Thoracic aorta (tissue), 2 donors: ENCODE measurements at regions not wholly inside any gene's neighbourhood (a gene's known extent, or its start where the extent isn't known, plus 50 kb on each side); places are given as distances from the start of the nearest gene placed in this dataset.
A peak's percentile ranks its signal among the peaks of the same experiment; 100 is the strongest.

Experiments used
- ATAC-seq: fragments of 150-250 bp; one replicate; pipeline ENCODE4 v1.8.0; 2017; ENCODE audit warnings: low read depth; ENCODE audit not compliant: insufficient number of reproducible peaks, low FRiP score
- DNase-seq: peaks from one replicate; pipeline ENCODE4 v3.0.0-alpha.2; 2020; ENCODE audit warnings: low spot score
- H3K27ac ChIP-seq, 2 donors: fragments of 200-600 bp; sonication (generic); 1 replicate in 1 of 2; 2 replicates in 1 of 2; pipeline ENCODE4 v1.5.1; 2016; ENCODE audit warnings: mild to moderate bottlenecking in 2 of 2, moderate library complexity in 2 of 2
- H3K27me3 ChIP-seq: fragments of 200-600 bp; sonication (generic); replicated peaks from 2 replicates; pipeline ENCODE4 v1.6.0; 2016; ENCODE audit warnings: mild to moderate bottlenecking; ENCODE audit not compliant: insufficient read depth
- H3K36me3 ChIP-seq: fragments of 200-600 bp; sonication (generic); one replicate; pipeline ENCODE4 v1.5.1; 2016
- H3K4me1 ChIP-seq, 2 donors: fragments of 200-600 bp; sonication (generic); 1 replicate in 1 of 2; 2 replicates in 1 of 2; pipeline versions ENCODE4 v1.5.1 to v1.6.0; 2016; ENCODE audit warnings: low read depth in 2 of 2, mild to moderate bottlenecking in 1 of 2; ENCODE audit not compliant: control insufficient read depth in 1 of 2
- H3K4me3 ChIP-seq: fragments of 200-600 bp; sonication (generic); 2 replicates; pipeline ENCODE4 v1.5.1; 2016; ENCODE audit warnings: mild to moderate bottlenecking
- H3K9me3 ChIP-seq: fragments of 200-600 bp; sonication (generic); 2 replicates; pipeline ENCODE4 v1.5.1; 2016
- CTCF ChIP-seq: fragments of 200-600 bp; sonication (generic); IDR thresholded peaks from one replicate; pipeline ENCODE4 v1.5.1; 2019; ENCODE audit warnings: antibody characterized with exemption

- no peak for ATAC-seq
- H3K36me3 ChIP-seq = no peaks in the 10 kb centered on the region
- DNase-seq = no peak
Observed at GRCh38 chr22:27636716-27637508, 164.6 kb downstream of the MN1 start.

GRCh38 chr22:27637604-27638003 is 164.0 kb downstream of the MN1 start:
- ATAC-seq = peak; percentile 51

More at GRCh38 chr22:27636716-27637508, 164.6 kb downstream of the MN1 start:
- no peaks in the 10 kb centered on the region for H3K9me3 ChIP-seq
- H3K4me3 ChIP-seq = no peak overlapping the region
- H3K27ac ChIP-seq = no peak overlapping the region
- TF ChIP-seq CTCF = no peak
- no peaks in the 10 kb centered on the region for H3K27me3 ChIP-seq
- H3K4me1 ChIP-seq = peaks cover 11 to 25% of the 10 kb centered on the region in 2 donors

GRCh38 chr22:27638329-27639233 is 163.0 kb downstream of the MN1 start:
- Histone ChIP-seq H3K9me3 (no peaks in the 10 kb centered on the region), H3K27me3 (no peaks in the 10 kb centered on the region), H3K4me3 (no peak overlapping the region), H3K4me1 (peaks cover 8 to 25% of the 10 kb centered on the region in 2 donors), H3K36me3 (no peaks in the 10 kb centered on the region), H3K27ac (no peak overlapping the region)
- no peak for TF ChIP-seq CTCF
- DNase-seq = no peak
- ATAC-seq = no peak

More at GRCh38 chr22:27637604-27638003, 164.0 kb downstream of the MN1 start:
- H3K4me3 ChIP-seq = no peak overlapping the region
- no peak for DNase-seq
- H3K36me3 ChIP-seq = no peaks in the 10 kb centered on the region
- TF ChIP-seq CTCF = no peak
- H3K9me3 ChIP-seq = no peaks in the 10 kb centered on the region
- no peak overlapping the region for H3K27ac ChIP-seq
- H3K4me1 ChIP-seq = peaks cover 11 to 25% of the 10 kb centered on the region in 2 donors
- H3K27me3 ChIP-seq = no peaks in the 10 kb centered on the region

GRCh38 chr22:27639248-27640086 is 162.1 kb downstream of the MN1 start:
- Histone ChIP-seq H3K4me3 (no peak overlapping the region), H3K9me3 (no peaks in the 10 kb centered on the region), H3K27ac (no peak overlapping the region), H3K36me3 (no peaks in the 10 kb centered on the region), H3K4me1 (peaks cover 8 to 25% of the 10 kb centered on the region in 2 donors), H3K27me3 (no peaks in the 10 kb centered on the region)
- no peak for ATAC-seq
- no peak for TF ChIP-seq CTCF
- DNase-seq = no peak
